HepG2 (cell line): ENCODE measurements at regions not wholly inside any gene's neighbourhood (a gene's known extent, or its start where the extent isn't known, plus 50 kb on each side); places are given as distances from the start of the nearest gene placed in this dataset.

ENCODE experiments used
- ATAC-seq: fragments of 200-7000 bp; cut with Tn5 transposase; 3 replicates; pipeline ENCODE4 v1.9.1; 2020; ENCODE audit warnings: mild to moderate bottlenecking, moderate library complexity
- BruUV-seq: library from RNA; stranded (reverse); fragments of 400-500 nt; replicated peaks from 2 replicates; lab custom pipeline; 2021; lab: Mats Ljungman, UMichigan
- CTCF ChIA-PET: fragments of 300-600 bp; formaldehyde crosslinking; extraction: SDS; loops from one replicate; lab custom pipeline; 2021; ENCODE audit warnings: low total read pairs, inconsistent platforms, low intra/inter-chr PET ratio; lab: Yijun Ruan, JAX
- POLR2A ChIA-PET: fragments of 350-600 bp; sonication (Branson Sonifier 250); formaldehyde crosslinking; loops from one replicate; lab custom pipeline; 2020; ENCODE audit warnings: antibody characterized with exemption, inconsistent platforms; lab: Yijun Ruan, JAX
- DNase-seq: peaks from one replicate; pipeline ENCODE4 v3.0.0-alpha.2; 2015; ENCODE audit warnings: low spot score
- FAIRE-seq: peaks from 3 replicates; lab custom pipeline; 2011; peaks lifted over from hg19 to GRCh38; lab: Jason Lieb, UNC
- H2AFZ ChIP-seq: one replicate; pipeline ENCODE4 v1.6.1; 2011; ENCODE audit warnings: low read length, inconsistent platforms
- H3K27ac ChIP-seq: fragments of 300-600 bp; 3 replicates; pipeline ENCODE4 v1.8.0; 2011; ENCODE audit warnings: mixed run types, mild to moderate bottlenecking, mixed read lengths, low read length, inconsistent platforms; ENCODE audit not compliant: insufficient read depth; ENCODE audit errors: extremely low read length
- H3K27me3 ChIP-seq, 2 experiments: fragments of 200-600 bp in 1 of 2; 2 replicates in 1 of 2; 3 replicates in 1 of 2; pipeline versions ENCODE4 v1.6.0 to v1.8.0; 2011; ENCODE audit warnings: low read length in 2 of 2, mild to moderate bottlenecking in 2 of 2, moderate library complexity in 2 of 2, inconsistent platforms in 1 of 2; ENCODE audit not compliant: insufficient read depth in 2 of 2, control insufficient read depth in 1 of 2
- H3K36me3 ChIP-seq, 2 experiments: fragments of 200-600 bp in 1 of 2; replicated peaks in 1 of 2; 2 replicates in 1 of 2; 3 replicates in 1 of 2; pipeline versions ENCODE4 v1.5.1 to v1.8.0; 2011; ENCODE audit warnings: low read length in 2 of 2, inconsistent platforms in 1 of 2; ENCODE audit not compliant: insufficient read depth in 2 of 2, control insufficient read depth in 1 of 2
- H3K4me1 ChIP-seq: 2 replicates; pipeline ENCODE4 v1.5.1; 2012; ENCODE audit warnings: low read length, inconsistent platforms; ENCODE audit not compliant: insufficient read depth
- H3K4me2 ChIP-seq: 2 replicates; pipeline ENCODE4 v1.6.0; 2011; ENCODE audit warnings: low read depth, low read length, inconsistent platforms
- H3K4me3 ChIP-seq, 3 experiments: fragments of 200-600 bp in 1 of 3; sonication (generic), shearing (Covaris generic) in 1 of 3; replicated peaks in 1 of 3; 2 replicates each; pipeline ENCODE4 v1.5.1; 2011 to 2016; ENCODE audit warnings: low read length in 3 of 3, inconsistent platforms in 2 of 3, low read depth in 2 of 3, mild to moderate bottlenecking in 2 of 3, control low read depth in 1 of 3, mixed read lengths in 1 of 3; ENCODE audit not compliant: insufficient read depth in 1 of 3
- H3K79me2 ChIP-seq: one replicate; pipeline ENCODE4 v1.6.1; 2011; ENCODE audit warnings: low read length, inconsistent platforms; ENCODE audit not compliant: insufficient read depth
- H3K9ac ChIP-seq: 2 replicates; pipeline ENCODE4 v1.6.0; 2011; ENCODE audit warnings: mild to moderate bottlenecking, low read depth, low read length, inconsistent platforms; ENCODE audit not compliant: insufficient read depth
- H3K9me3 ChIP-seq: 2 replicates; pipeline ENCODE4 v1.5.1; 2012; ENCODE audit warnings: mild to moderate bottlenecking, low read length
- H4K20me1 ChIP-seq: 2 replicates; pipeline ENCODE4 v1.6.0; 2011; ENCODE audit warnings: inconsistent platforms, mild to moderate bottlenecking, low read length, moderate library complexity; ENCODE audit not compliant: insufficient read depth
- CENPX ChIP-seq: sonication (generic); formaldehyde crosslinking; IDR thresholded peaks from 2 replicates; pipeline ENCODE4 v1.9.0; 2021; ENCODE audit warnings: mild to moderate bottlenecking, missing genetic modification reagents, moderate library complexity
- DMTF1 ChIP-seq: sonication (generic); formaldehyde crosslinking; IDR thresholded peaks from 2 replicates; pipeline ENCODE4 v1.4.0; 2020; ENCODE audit warnings: mild to moderate bottlenecking, missing genetic modification reagents
- FOXP1 ChIP-seq, 2 experiments: fragments of 450-650 bp in 1 of 2; IDR thresholded peaks; 2 replicates each; pipeline ENCODE4 v1.6.1; 2017 to 2018; ENCODE audit warnings: antibody characterized with exemption in 1 of 2
- HDAC2 ChIP-seq: sonication (generic); formaldehyde crosslinking; IDR thresholded peaks from 2 replicates; pipeline ENCODE4 v1.4.0; 2020; ENCODE audit warnings: missing genetic modification reagents
- HNF4G ChIP-seq, 2 experiments: sonication (generic) in 1 of 2; formaldehyde crosslinking in 1 of 2; IDR thresholded peaks; 2 replicates each; pipeline versions ENCODE4 v1.4.0 to v1.6.1; 2011 to 2020; ENCODE audit warnings: borderline replicate concordance in 2 of 2, low read depth in 2 of 2, mild to moderate bottlenecking in 2 of 2, low read length in 1 of 2, missing genetic modification reagents in 1 of 2, moderate library complexity in 1 of 2
- NFE2L1 ChIP-seq: sonication (generic); formaldehyde crosslinking; IDR thresholded peaks from 2 replicates; pipeline ENCODE4 v1.4.0; 2020; ENCODE audit warnings: missing genetic modification reagents, mild to moderate bottlenecking, borderline replicate concordance
- PRDM15 ChIP-seq: sonication (generic); formaldehyde crosslinking; IDR thresholded peaks from 2 replicates; pipeline ENCODE4 v1.4.0; 2020; ENCODE audit warnings: missing genetic modification reagents
- SMARCE1 ChIP-seq: fragments of 450-650 bp; IDR thresholded peaks from 2 replicates; pipeline ENCODE4 v1.6.1; 2017; ENCODE audit warnings: borderline replicate concordance
- YY1 ChIP-seq: IDR thresholded peaks from 2 replicates; pipeline ENCODE4 v1.6.1; 2011; ENCODE audit warnings: low read length, low read depth, moderate library complexity, mild to moderate bottlenecking; ENCODE audit not compliant: insufficient read depth, insufficient replicate concordance
- ZBED4 ChIP-seq: sonication (generic); formaldehyde crosslinking; IDR thresholded peaks from 2 replicates; pipeline ENCODE4 v1.4.0; 2020; ENCODE audit warnings: missing genetic modification reagents, borderline replicate concordance
- ZNF256 ChIP-seq: sonication (generic); formaldehyde crosslinking; conservative IDR thresholded peaks from 2 replicates; pipeline ENCODE4 v1.4.0; 2020; ENCODE audit warnings: missing genetic modification reagents
- ZNF383 ChIP-seq: sonication (generic); formaldehyde crosslinking; IDR thresholded peaks from 2 replicates; pipeline ENCODE4 v1.4.0; 2020; ENCODE audit warnings: missing genetic modification reagents, mild to moderate bottlenecking, borderline replicate concordance
- ZNF597 ChIP-seq: sonication (generic); formaldehyde crosslinking; IDR thresholded peaks from 2 replicates; pipeline ENCODE4 v1.5.0; 2020; ENCODE audit warnings: missing genetic modification reagents
- WGBS: methylation state at CpG from one replicate; pipeline ENCODE4 v1.1.6; 2017; ENCODE audit warnings: low lambda C conversion rate; 5-methylcytosine and 5-hydroxymethylcytosine counted together
- in situ Hi-C: cut with HindIII; loops from 2 replicates; pipeline ENCODE4 v1.10.0; 2017; ENCODE audit warnings: low pct_unique_long_range_greater_than_20kb; ENCODE audit not compliant: extremely low pct_ligation_motif_present
- intact Hi-C: fragments of 100-400 bp; cut with micrococcal nuclease; formaldehyde crosslinking; loops from one replicate; pipeline ENCODE4 v1.10.0; 2022; ENCODE audit not compliant: unreplicated experiment

GRCh38 chr13:73991884-73992283 is 142.3 kb downstream of the KLF12 start:
- H3K36me3 ChIP-seq = no peaks in the 10 kb centered on the region
- no peak for ATAC-seq
- no peak overlapping the region for H3K4me2 ChIP-seq
- no peaks in the 10 kb centered on the region for H3K79me2 ChIP-seq
- WGBS = 66% methylated on average over 3 of the region's 3 CpGs
- H2AFZ ChIP-seq = no peak overlapping the region
- in situ Hi-C loops = no loop called here
- no TSS peak for BruUV-seq
- POLR2A ChIA-PET = no interaction called here
- FAIRE-seq = no peak
- H3K9ac ChIP-seq = no peak overlapping the region
- H3K4me1 ChIP-seq = peaks cover 5% of the 10 kb centered on the region; the same call in 1 of the 2 replicates
- no peak overlapping the region for H3K27ac ChIP-seq
- no peaks in the 10 kb centered on the region for H3K27me3 ChIP-seq
- no peak overlapping the region for H3K4me3 ChIP-seq
- no peak for TF ChIP-seq SMARCE1
- TF ChIP-seq YY1 = no peak
- no peak for TF ChIP-seq DMTF1 (CRISPR knock-in tag)
- no peak for TF ChIP-seq NFE2L1 (CRISPR knock-in tag)
- no peak for TF ChIP-seq ZNF383 (CRISPR knock-in tag)
- no peak for TF ChIP-seq HDAC2 (CRISPR knock-in tag)
- TF ChIP-seq HNF4G (IDR thresholded peaks at IDR 0.05; ENCODE audit: borderline replicate concordance, low read depth, low read length) = no peak
- no peak for TF ChIP-seq HNF4G (CRISPR knock-in tag; IDR thresholded peaks at IDR 0.05; ENCODE audit: borderline replicate concordance, low read depth)
- no peak for TF ChIP-seq CENPX (CRISPR knock-in tag)
- TF ChIP-seq ZBED4 (CRISPR knock-in tag) = no peak
- TF ChIP-seq PRDM15 (CRISPR knock-in tag) = no peak
- TF ChIP-seq FOXP1 (IDR thresholded peaks at IDR 0.05) = no peak
- TF ChIP-seq FOXP1 (CRISPR knock-in tag; IDR thresholded peaks at IDR 0.05) = no peak
- no peak for TF ChIP-seq ZNF256
- TF ChIP-seq ZNF597 (CRISPR knock-in tag) = no peak
- TF ChIP-seq, all 625 proteins: peak for 0
- no peaks in the 10 kb centered on the region for H3K9me3 ChIP-seq
- no peaks in the 10 kb centered on the region for H4K20me1 ChIP-seq
- no peak for DNase-seq
- CTCF ChIA-PET = no interaction called here
- intact Hi-C loops = no loop called here
